Esophagus muscularis mucosa (tissue), 3 donors: ENCODE measurements at regions not wholly inside any gene's neighbourhood (a gene's known extent, or its start where the extent isn't known, plus 50 kb on each side); places are given as distances from the start of the nearest gene placed in this dataset.

Experiments used
- POLR2A ChIP-seq: fragments of 450-650 bp; IDR thresholded peaks from one replicate; pipeline ENCODE4 v1.6.1; 2017; ENCODE audit warnings: antibody characterized with exemption, moderate library complexity, mild to moderate bottlenecking, low read depth
- POLR2AphosphoS5 ChIP-seq, 2 donors: sonication (generic); formaldehyde crosslinking; IDR thresholded peaks; one replicate each; pipeline ENCODE4 v1.6.1; 2017; ENCODE audit warnings: antibody characterized with exemption in 2 of 2
- TF ChIP-seq, protein P1 (sequence below), 3 experiments: fragments of 200-600 bp in 2 of 3; fragments of 450-650 bp in 1 of 3; sonication (generic) in 2 of 3; IDR thresholded peaks; one replicate each; pipeline ENCODE4 v1.5.1; 2017 to 2019; ENCODE audit warnings: antibody characterized with exemption in 3 of 3, mild to moderate bottlenecking in 2 of 3, moderate library complexity in 1 of 3

DNA sequence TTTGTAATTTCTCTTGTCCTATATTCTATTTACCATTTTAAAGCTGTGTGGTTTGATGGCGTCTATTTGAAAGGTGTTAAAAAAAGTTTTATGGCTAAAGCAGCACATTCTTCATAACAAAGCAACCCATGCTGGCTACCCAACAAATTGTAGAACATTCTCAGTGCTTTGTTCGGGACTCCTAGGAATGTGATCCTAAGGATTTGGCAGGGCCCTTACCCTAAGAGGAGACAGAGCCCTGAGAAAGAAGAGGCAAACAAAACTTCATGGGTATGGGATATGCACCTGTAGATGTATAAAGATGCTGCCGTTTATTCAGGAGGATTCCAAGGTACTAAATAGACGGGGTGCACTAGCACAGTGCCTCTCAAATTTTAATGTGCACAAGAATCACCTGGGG lies 370.8 kb upstream of the DIPK2B start:
- TF ChIP-seq, protein P1, sequence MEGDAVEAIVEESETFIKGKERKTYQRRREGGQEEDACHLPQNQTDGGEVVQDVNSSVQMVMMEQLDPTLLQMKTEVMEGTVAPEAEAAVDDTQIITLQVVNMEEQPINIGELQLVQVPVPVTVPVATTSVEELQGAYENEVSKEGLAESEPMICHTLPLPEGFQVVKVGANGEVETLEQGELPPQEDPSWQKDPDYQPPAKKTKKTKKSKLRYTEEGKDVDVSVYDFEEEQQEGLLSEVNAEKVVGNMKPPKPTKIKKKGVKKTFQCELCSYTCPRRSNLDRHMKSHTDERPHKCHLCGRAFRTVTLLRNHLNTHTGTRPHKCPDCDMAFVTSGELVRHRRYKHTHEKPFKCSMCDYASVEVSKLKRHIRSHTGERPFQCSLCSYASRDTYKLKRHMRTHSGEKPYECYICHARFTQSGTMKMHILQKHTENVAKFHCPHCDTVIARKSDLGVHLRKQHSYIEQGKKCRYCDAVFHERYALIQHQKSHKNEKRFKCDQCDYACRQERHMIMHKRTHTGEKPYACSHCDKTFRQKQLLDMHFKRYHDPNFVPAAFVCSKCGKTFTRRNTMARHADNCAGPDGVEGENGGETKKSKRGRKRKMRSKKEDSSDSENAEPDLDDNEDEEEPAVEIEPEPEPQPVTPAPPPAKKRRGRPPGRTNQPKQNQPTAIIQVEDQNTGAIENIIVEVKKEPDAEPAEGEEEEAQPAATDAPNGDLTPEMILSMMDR (IDR thresholded peaks at IDR 0.05), result no peak
- no peak for TF ChIP-seq POLR2A
- no peak for TF ChIP-seq POLR2AphosphoS5 (IDR thresholded peaks at IDR 0.05)
